ENCODE measurements at regions not wholly inside any gene's neighbourhood (a gene's known extent, or its start where the extent isn't known, plus 50 kb on each side); places are given as distances from the start of the nearest gene placed in this dataset.
"Not testable (repeated sequence)": the region's sequence is repeated elsewhere in the genome, so short reads cannot be mapped to it uniquely, and the experiment has no call there.

- no peak overlapping the region for H3K4me3 ChIP-seq (ENCODE audit: control insufficient read depth, low read depth, low read length)
- no peak for DNase-seq (ENCODE audit: low read depth)
- TF ChIP-seq CTCF (IDR thresholded peaks at IDR 0.05; ENCODE audit: control insufficient read depth, insufficient read depth, low read depth, low read length, missing control alignments), result no peak
Measured at GRCh38 chr2:160826496-160826895, 332.9 kb upstream of the RBMS1 start.

GRCh38 chr2:160828076-160828475 lies 332.2 kb upstream of the TANK start:
- DNase-seq (ENCODE audit: low read depth), result no peak
- no peak for TF ChIP-seq CTCF (IDR thresholded peaks at IDR 0.05; ENCODE audit: control insufficient read depth, insufficient read depth, low read depth, low read length, missing control alignments)

GRCh38 chr2:160832381-160832780 lies 327.8 kb upstream of the TANK start:
- not testable (repeated sequence) for H3K4me3 ChIP-seq (ENCODE audit: control insufficient read depth, low read depth, low read length); DNase-seq (ENCODE audit: low read depth)

More at GRCh38 chr2:160828076-160828475, 332.2 kb upstream of the TANK start:
- H3K4me3 ChIP-seq (ENCODE audit: control insufficient read depth, low read depth, low read length), result no peak overlapping the region

GRCh38 chr2:160835166-160835565 lies 325.1 kb upstream of the TANK start:
- DNase-seq (ENCODE audit: low read depth), result no peak
- H3K4me3 ChIP-seq (ENCODE audit: control insufficient read depth, low read depth, low read length), result no peak overlapping the region
- TF ChIP-seq CTCF (IDR thresholded peaks at IDR 0.05; ENCODE audit: control insufficient read depth, insufficient read depth, low read depth, low read length, missing control alignments), result no peak

- peak; percentile 89 for DNase-seq (ENCODE audit: low read depth)
- no peak for TF ChIP-seq CTCF (IDR thresholded peaks at IDR 0.05; ENCODE audit: control insufficient read depth, insufficient read depth, low read depth, low read length, missing control alignments)
- H3K4me3 ChIP-seq (ENCODE audit: control insufficient read depth, low read depth, low read length), result no peak overlapping the region
Measured at GRCh38 chr2:160836755-160837154, 323.5 kb upstream of the TANK start.

- no peak for DNase-seq (ENCODE audit: low read depth)
- TF ChIP-seq CTCF (IDR thresholded peaks at IDR 0.05; ENCODE audit: control insufficient read depth, insufficient read depth, low read depth, low read length, missing control alignments), result no peak
- no peak overlapping the region for H3K4me3 ChIP-seq (ENCODE audit: control insufficient read depth, low read depth, low read length)
Measured at GRCh38 chr2:160837416-160837815, 322.8 kb upstream of the TANK start.

- H3K4me3 ChIP-seq (ENCODE audit: control insufficient read depth, low read depth, low read length), result no peak overlapping the region
- TF ChIP-seq CTCF (IDR thresholded peaks at IDR 0.05; ENCODE audit: control insufficient read depth, insufficient read depth, low read depth, low read length, missing control alignments), result no peak
- no peak for DNase-seq (ENCODE audit: low read depth)
Measured at GRCh38 chr2:160838147-160838546, 322.1 kb upstream of the TANK start.

All from AG09309 (cell line).